Small intestine (tissue), 7 donors: ENCODE measurements at regions not wholly inside any gene's neighbourhood (a gene's known extent, or its start where the extent isn't known, plus 50 kb on each side); places are given as distances from the start of the nearest gene placed in this dataset.

Source experiments
- DNase-seq, 2 donors: peaks; one replicate each; pipeline versions ENCODE4 v3.0.0 to v3.0.0-alpha.2; 2013
- FAIRE-seq: peaks from 2 replicates; lab custom pipeline; 2012; peaks lifted over from hg19 to GRCh38; lab: Jason Lieb, UNC
- H3K27ac ChIP-seq, 3 donors: one replicate each; pipeline ENCODE4 v1.5.1; 2013; ENCODE audit warnings: low read length in 2 of 3, mild to moderate bottlenecking in 2 of 3, control low read depth in 1 of 3, inconsistent platforms in 1 of 3, low read depth in 1 of 3, moderate library complexity in 1 of 3
- H3K27me3 ChIP-seq, 3 donors: one replicate each; pipeline ENCODE4 v1.6.1; 2013; ENCODE audit warnings: low read length in 3 of 3, inconsistent platforms in 1 of 3; ENCODE audit not compliant: control insufficient read depth in 3 of 3, insufficient read depth in 3 of 3
- H3K36me3 ChIP-seq, 3 donors: one replicate each; pipeline ENCODE4 v1.6.1; 2013; ENCODE audit warnings: low read length in 3 of 3, inconsistent platforms in 1 of 3, low read depth in 1 of 3, mild to moderate bottlenecking in 1 of 3, moderate library complexity in 1 of 3; ENCODE audit not compliant: control insufficient read depth in 3 of 3, insufficient read depth in 2 of 3
- H3K4me1 ChIP-seq, 3 donors: one replicate each; pipeline ENCODE4 v1.6.1; 2013; ENCODE audit warnings: low read length in 2 of 3, inconsistent platforms in 1 of 3, low read depth in 1 of 3, mild to moderate bottlenecking in 1 of 3, moderate library complexity in 1 of 3; ENCODE audit not compliant: control insufficient read depth in 3 of 3, insufficient read depth in 2 of 3
- H3K4me3 ChIP-seq, 3 donors: one replicate each; pipeline ENCODE4 v1.5.1; 2013; ENCODE audit warnings: low read length in 3 of 3, control low read depth in 1 of 3, inconsistent platforms in 1 of 3, low read depth in 1 of 3, mild to moderate bottlenecking in 1 of 3, moderate library complexity in 1 of 3
- H3K9me3 ChIP-seq, 2 donors: one replicate each; pipeline ENCODE4 v1.6.1; 2013; ENCODE audit warnings: low read depth in 1 of 2, low read length in 1 of 2; ENCODE audit not compliant: control insufficient read depth in 2 of 2, insufficient read depth in 1 of 2
- WGBS, 3 donors: extraction: QIAGEN DNeasy Blood & Tissue Kit; methylation state at CpG; one replicate each; pipeline ENCODE4 v1.1.7; 2013; 5-methylcytosine and 5-hydroxymethylcytosine counted together
- donor health status: healthy with polysubstance abuse.
- donor health status: control.
- donor health status: control.
- donor health status: Bipolar disorder and iron deficiency.
- donor health status: healthy.

DNA sequence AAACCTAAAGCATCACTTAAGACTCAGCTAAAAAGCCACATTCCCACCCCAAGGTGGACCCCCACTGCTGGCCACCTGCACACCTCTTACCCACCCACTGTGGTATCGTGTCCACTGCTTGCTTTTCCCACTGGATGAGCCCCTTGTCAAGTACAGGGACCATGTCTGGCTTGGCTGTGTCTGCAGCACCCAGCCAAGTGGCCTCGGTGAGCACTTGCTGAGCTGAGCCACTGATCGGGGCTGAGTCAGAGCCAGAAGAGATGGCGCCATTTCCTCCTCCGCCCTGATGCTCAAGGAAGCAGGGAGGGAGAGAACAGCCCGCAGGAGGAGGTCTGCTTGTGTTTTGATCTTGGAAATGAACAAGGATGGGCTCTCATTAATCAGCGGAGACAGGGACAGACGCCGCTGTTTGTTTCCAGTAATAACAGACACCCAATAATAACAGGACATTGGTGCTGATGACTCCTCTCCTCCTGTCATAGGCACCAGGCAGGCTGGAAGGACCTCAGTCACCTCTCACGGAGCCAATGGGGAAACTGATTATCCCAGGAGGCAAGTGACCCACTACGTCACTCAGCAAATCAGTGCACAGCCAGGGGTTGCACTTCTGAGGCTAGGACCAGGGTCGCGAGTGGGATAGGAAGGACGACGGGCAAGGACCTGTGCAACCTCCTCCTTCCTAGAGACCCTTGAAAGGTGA lies 85.2 kb upstream of the RTL6 start:
- no peaks in the 10 kb centered on the region for H3K36me3 ChIP-seq
- FAIRE-seq = no peak
- peaks cover 0 to 2% of the 10 kb centered on the region in 2 donors for H3K9me3 ChIP-seq
- no peak overlapping the region for H3K4me3 ChIP-seq
- DNase-seq = no peak
- H3K4me1 ChIP-seq = no peaks in the 10 kb centered on the region
- H3K27ac ChIP-seq = no peak overlapping the region
- peaks cover 0 to 14% (median 4%) of the 10 kb centered on the region in 3 donors for H3K27me3 ChIP-seq
- WGBS, 3 donors = 59 to 68% (median 65%) methylated on average over 15 of the region's 15 CpGs

DNA sequence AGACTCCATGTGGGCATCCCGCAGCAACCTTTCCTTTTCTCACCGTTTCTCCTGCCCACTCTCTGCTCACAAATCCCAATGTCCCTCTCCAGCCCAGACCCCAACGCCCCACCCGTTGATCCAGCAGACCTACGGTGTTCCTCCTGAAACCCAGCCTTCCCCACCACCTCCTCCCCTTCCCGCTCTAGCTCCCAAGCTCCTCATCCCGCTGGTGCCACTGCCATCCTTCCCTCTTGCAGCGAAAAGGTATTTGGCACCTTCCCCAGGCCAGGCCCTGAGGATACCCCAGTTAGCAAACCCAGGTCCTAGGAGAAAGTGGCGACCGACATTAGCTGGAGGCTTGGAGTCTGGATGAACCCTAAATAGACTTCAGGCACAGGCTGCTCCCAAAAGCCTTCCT lies 84.0 kb upstream of the RTL6 start:
- WGBS, 3 donors = 82 to 85% (median 84%) methylated on average over 10 of the region's 10 CpGs
- FAIRE-seq = no peak
- no peak for DNase-seq
- H3K9me3 ChIP-seq = peaks cover 0 to 2% of the 10 kb centered on the region in 2 donors
- no peak overlapping the region for H3K4me3 ChIP-seq
- H3K36me3 ChIP-seq = no peaks in the 10 kb centered on the region
- H3K27ac ChIP-seq = no peak overlapping the region
- no peaks in the 10 kb centered on the region for H3K4me1 ChIP-seq
- peaks cover 0 to 8% (median 0%) of the 10 kb centered on the region in 3 donors for H3K27me3 ChIP-seq

DNA sequence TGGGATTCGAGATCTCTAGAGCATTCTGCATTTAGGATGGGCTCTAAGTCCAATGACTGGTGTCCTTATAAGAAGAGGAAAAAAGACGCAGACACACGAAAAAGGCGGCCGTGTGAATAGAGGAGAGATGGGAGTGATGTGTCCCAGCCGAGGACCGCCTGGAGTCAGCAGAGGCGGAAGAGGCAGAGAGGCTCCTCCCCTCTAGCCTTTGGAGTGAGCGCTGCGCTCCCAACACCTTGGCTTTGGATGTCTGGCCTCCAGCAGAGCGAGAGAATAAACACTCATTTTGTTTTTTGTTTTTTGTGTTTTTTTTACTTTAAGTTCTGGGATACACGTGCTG lies 83.0 kb upstream of the RTL6 start:
- Histone ChIP-seq H3K4me3 (no peak overlapping the region), H3K36me3 (no peaks in the 10 kb centered on the region), H3K4me1 (no peaks in the 10 kb centered on the region), H3K27me3 (peaks cover 0 to 2% (median 0%) of the 10 kb centered on the region in 3 donors), H3K9me3 (peaks cover 0 to 2% of the 10 kb centered on the region in 2 donors), H3K27ac (no peak overlapping the region)
- FAIRE-seq (no peak), DNase-seq (no peak)
- 79 to 85% (median 83%) methylated on average over 12 of the region's 12 CpGs for WGBS, 3 donors

DNA sequence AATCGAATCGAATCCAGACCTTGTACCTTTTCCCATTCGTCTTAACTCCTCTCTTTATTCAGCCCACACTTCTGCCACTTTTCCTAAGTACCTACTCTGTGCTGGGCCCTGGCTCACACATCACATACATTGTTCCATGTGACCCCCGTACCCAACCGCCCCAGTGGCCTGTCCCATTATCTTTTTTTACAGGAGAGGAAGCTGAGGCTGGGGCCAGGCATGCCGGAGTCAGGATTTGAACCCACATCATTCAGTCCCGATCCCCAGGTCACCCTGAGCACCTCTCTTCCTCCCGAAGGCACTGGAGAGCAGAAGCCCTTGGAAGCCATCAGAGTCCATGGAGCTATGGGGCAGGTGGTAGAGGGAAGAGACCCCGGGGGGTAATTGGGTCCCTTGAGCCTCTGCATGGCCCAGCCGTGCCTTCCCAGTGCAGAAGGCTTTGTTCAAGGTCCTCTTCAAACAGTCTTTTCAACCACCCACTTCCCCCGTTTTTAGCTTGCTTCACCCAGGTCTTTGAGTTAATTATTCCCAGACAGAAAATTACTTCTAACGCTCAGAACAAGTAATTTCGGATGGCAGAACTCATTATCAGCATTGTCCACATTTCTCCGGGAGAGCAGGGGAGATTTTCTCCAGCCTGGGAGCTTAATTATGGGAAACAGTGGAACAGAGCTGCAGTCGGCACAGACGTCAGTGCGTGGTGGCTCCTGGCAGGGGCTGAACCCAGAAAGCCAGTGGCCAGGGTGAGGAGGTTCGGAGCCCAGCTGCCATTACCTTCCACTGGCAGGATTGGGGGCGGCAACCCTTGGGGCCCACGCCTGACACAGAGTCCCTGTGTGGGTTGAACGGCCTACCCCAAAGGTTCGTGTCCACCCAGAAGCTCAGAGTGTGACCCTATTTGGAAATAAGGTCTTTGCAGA lies 82.4 kb upstream of the RTL6 start:
- H3K9me3 ChIP-seq = peaks cover 0 to 2% of the 10 kb centered on the region in 2 donors

DNA sequence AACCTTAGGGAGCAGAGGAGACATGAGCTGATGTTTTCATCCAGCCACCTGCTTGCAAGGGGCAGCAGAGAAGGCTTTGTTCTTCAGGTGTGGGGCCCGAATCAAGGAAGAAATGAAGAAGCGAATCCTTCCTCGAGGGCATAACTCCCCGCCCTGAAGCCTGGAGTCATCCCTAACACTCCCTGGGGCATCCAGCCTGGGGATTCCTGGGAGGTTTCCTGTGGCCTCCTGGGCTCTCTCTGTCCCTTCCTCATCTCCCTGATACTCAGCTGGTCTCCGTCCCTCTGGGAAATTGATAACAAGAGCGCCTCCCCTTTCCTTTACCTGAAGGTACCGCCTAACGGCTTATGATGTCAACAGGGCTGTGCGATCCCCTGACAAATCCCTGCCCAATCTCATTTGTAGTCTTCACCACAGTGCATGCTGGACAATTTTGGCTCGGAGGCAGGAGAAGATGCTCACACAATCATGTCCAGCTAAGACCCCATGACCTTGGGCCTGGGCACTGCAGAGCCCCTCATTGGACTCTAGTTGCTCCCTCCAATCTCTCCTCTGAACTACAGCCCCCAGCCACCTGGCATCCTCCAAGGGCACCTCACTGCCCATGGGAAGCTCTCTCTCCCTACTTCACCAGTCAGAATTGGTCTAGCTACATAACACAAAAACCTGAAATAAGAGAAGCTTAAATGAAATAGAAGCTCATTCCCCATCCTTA lies 80.6 kb upstream of the RTL6 start:
- Histone ChIP-seq H3K36me3 (no peaks in the 10 kb centered on the region), H3K27me3 (peaks cover 0 to 2% (median 0%) of the 10 kb centered on the region in 3 donors), H3K4me1 (no peaks in the 10 kb centered on the region), H3K4me3 (no peak overlapping the region), H3K9me3 (peaks cover 0 to 2% of the 10 kb centered on the region in 2 donors), H3K27ac (no peak overlapping the region)
- WGBS, 3 donors = 64 to 80% (median 67%) methylated on average over 10 of the region's 10 CpGs
- DNase-seq (no peak), FAIRE-seq (no peak)

More for the DNA sequence above, 82.4 kb upstream of the RTL6 start:
- no peaks in the 10 kb centered on the region for H3K4me1 ChIP-seq
- DNase-seq (no peak), FAIRE-seq (no peak)
- 56 to 75% (median 62%) methylated on average over 22 of the region's 22 CpGs for WGBS, 3 donors
- H3K36me3 ChIP-seq = no peaks in the 10 kb centered on the region
- peaks cover 0 to 2% (median 0%) of the 10 kb centered on the region in 3 donors for H3K27me3 ChIP-seq
- no peak overlapping the region for H3K27ac ChIP-seq
- H3K4me3 ChIP-seq = no peak overlapping the region

DNA sequence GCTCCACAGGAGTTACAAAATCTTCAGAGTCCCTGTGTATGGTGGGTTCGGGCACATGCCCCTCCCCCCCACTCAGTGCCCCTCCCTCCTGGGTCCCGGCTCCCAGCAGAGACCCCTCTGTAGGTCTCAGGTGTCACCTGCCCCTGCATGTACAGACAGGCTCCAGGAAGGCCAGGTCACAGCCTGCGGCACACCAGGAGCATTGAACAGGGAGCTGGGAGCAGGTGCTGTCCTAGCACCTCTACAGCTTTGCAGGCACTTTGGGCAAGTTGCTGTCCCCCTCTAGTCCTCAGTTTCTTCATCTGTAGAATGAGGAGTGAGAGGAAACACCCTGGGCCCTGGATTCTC lies 80.1 kb upstream of the RTL6 start:
- Histone ChIP-seq H3K36me3 (no peaks in the 10 kb centered on the region), H3K9me3 (peaks cover 0 to 2% of the 10 kb centered on the region in 2 donors), H3K4me1 (no peaks in the 10 kb centered on the region), H3K4me3 (no peak overlapping the region), H3K27me3 (peaks cover 0 to 2% (median 0%) of the 10 kb centered on the region in 3 donors), H3K27ac (no peak overlapping the region)
- 48 to 65% (median 54%) methylated on average over 3 of the region's 3 CpGs for WGBS, 3 donors
- FAIRE-seq = no peak
- no peak for DNase-seq

DNA sequence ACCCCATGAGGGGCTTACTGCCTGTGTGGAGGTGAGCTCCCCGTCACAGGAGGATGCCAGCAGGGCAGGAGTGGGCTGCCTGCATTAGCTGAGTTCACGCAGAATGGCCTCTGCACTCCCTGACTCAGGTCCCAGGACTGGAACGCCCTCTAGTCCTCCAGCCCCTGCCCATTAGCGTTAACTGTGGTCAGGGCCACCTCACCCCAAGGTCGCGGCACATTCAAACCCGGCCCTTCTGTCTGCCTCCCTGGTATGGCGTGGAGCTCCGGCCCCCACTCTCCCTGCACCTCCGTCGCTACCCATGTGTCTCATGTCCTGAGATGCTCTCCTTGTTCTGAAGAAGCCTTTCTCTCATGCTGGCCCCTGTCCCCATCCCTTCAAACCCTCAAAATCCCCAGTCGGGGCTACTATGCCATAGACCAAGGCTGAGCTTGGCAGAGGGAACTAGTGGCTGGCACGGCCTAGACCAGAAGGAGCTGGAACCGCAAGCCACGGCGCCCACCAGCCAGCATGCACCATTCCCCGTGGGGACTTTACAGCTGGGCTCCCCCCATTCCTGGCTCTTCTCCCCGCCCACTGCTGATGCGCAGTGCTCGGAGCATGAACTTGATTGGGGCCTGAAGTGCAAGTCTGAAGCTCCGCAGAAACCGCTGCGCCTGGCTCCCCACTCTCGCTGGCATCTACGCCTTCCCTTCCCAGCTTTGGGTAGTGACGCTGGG lies 79.5 kb upstream of the RTL6 start:
- WGBS, 3 donors = 80 to 85% (median 82%) methylated on average over 22 to 26 of the region's 26 CpGs
- Histone ChIP-seq H3K9me3 (peaks cover 0 to 2% of the 10 kb centered on the region in 2 donors), H3K27me3 (peaks cover 0 to 2% (median 0%) of the 10 kb centered on the region in 3 donors), H3K27ac (no peak overlapping the region), H3K4me3 (no peak overlapping the region), H3K36me3 (no peaks in the 10 kb centered on the region), H3K4me1 (no peaks in the 10 kb centered on the region)
- DNase-seq = no peak
- FAIRE-seq = no peak
